DOHH2 (cell line): ENCODE measurements at regions not wholly inside any gene's neighbourhood (a gene's known extent, or its start where the extent isn't known, plus 50 kb on each side); places are given as distances from the start of the nearest gene placed in this dataset.
"Not testable (repeated sequence)": the region's sequence is repeated elsewhere in the genome, so short reads cannot be mapped to it uniquely, and the experiment has no call there.

Source experiments
- CTCF ChIP-seq: fragments of 200-600 bp; sonication (generic); IDR thresholded peaks from one replicate; pipeline ENCODE4 v1.5.1; 2014; ENCODE audit warnings: antibody characterized with exemption, mild to moderate bottlenecking, low read depth, low read length; ENCODE audit not compliant: poor library complexity, severe bottlenecking
- EZH2phosphoT487 ChIP-seq: fragments of 200-600 bp; sonication (generic); IDR thresholded peaks from 2 replicates; pipeline ENCODE4 v1.6.1; 2017; ENCODE audit warnings: borderline replicate concordance, mild to moderate bottlenecking, antibody characterized with exemption, low read length, moderate library complexity, mixed read lengths

- not testable (repeated sequence) for TF ChIP-seq CTCF, EZH2phosphoT487
Observed at GRCh38 chr4:110876214-110876613, 253.3 kb upstream of the PITX2 start.
